ENCODE measurements at regions not wholly inside any gene's neighbourhood (a gene's known extent, or its start where the extent isn't known, plus 50 kb on each side); places are given as distances from the start of the nearest gene placed in this dataset.

DNA sequence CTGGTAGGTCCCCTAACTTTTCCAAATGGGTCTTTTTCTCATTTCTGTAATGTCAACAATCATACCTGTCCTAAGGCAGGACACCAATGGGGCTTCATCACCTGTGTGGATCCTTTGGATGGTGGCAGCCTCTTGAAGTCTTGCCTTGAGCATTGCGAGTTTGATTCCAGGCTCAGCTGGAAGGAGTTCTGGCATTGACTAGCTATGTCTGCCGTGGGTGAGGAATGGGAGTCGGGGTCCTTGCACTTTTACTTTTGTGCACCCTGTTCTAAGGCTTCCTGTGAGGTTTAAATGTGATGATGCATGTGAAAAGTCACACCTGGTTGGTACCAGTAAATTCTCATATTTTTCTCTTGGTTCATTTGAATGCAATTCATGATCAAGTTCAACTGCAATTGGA, 55.9 kb upstream of the CTBP2 start:
- Histone ChIP-seq H3K27ac (no peak overlapping the region), H3K27me3 (peaks cover 0 to 9% (median 0%) of the 10 kb centered on the region in 4 donors), H3K36me3 (no peaks in the 10 kb centered on the region), H3K4me1 (no peaks in the 10 kb centered on the region), H3K9me3 (no peaks in the 10 kb centered on the region), H3K4me3 (no peak overlapping the region)
- WGBS, 2 donors: 76 to 83% methylated on average over 3 of the region's 3 CpGs
- no peak for TF ChIP-seq POLR2A (IDR thresholded peaks at IDR 0.05)
- TF ChIP-seq, protein P1, sequence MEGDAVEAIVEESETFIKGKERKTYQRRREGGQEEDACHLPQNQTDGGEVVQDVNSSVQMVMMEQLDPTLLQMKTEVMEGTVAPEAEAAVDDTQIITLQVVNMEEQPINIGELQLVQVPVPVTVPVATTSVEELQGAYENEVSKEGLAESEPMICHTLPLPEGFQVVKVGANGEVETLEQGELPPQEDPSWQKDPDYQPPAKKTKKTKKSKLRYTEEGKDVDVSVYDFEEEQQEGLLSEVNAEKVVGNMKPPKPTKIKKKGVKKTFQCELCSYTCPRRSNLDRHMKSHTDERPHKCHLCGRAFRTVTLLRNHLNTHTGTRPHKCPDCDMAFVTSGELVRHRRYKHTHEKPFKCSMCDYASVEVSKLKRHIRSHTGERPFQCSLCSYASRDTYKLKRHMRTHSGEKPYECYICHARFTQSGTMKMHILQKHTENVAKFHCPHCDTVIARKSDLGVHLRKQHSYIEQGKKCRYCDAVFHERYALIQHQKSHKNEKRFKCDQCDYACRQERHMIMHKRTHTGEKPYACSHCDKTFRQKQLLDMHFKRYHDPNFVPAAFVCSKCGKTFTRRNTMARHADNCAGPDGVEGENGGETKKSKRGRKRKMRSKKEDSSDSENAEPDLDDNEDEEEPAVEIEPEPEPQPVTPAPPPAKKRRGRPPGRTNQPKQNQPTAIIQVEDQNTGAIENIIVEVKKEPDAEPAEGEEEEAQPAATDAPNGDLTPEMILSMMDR (IDR thresholded peaks at IDR 0.05): no peak
- no peak for DNase-seq
- intact Hi-C loops (cut with DNase I): no loop called here

DNA sequence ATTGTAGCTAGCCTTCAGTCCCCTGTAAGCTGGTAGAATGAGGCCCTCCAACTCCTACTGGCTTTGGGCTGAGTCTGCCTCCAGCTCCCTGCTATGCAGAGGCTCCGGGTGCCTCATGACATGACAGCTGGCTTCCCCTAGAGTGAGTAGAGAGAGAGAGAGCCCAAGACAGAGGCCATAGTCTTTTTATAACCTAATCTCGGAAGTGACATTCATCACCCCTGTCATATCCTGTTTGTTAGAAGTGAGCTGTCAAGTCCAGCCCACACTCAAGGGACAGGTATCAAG, 53.9 kb upstream of the CTBP2 start:
- no peak for DNase-seq
- Histone ChIP-seq H3K27me3 (peaks cover 0 to 3% (median 0%) of the 10 kb centered on the region in 4 donors), H3K4me1 (no peaks in the 10 kb centered on the region), H3K4me3 (no peak overlapping the region), H3K9me3 (no peaks in the 10 kb centered on the region), H3K36me3 (no peaks in the 10 kb centered on the region), H3K27ac (no peak overlapping the region)
- no peak for TF ChIP-seq POLR2A (IDR thresholded peaks at IDR 0.05)
- TF ChIP-seq, protein P1 (IDR thresholded peaks at IDR 0.05): no peak
- 86 to 100% methylated on average over 1 of the region's 2 CpGs for WGBS, 2 donors
- intact Hi-C loops (cut with DNase I): no loop called here

DNA sequence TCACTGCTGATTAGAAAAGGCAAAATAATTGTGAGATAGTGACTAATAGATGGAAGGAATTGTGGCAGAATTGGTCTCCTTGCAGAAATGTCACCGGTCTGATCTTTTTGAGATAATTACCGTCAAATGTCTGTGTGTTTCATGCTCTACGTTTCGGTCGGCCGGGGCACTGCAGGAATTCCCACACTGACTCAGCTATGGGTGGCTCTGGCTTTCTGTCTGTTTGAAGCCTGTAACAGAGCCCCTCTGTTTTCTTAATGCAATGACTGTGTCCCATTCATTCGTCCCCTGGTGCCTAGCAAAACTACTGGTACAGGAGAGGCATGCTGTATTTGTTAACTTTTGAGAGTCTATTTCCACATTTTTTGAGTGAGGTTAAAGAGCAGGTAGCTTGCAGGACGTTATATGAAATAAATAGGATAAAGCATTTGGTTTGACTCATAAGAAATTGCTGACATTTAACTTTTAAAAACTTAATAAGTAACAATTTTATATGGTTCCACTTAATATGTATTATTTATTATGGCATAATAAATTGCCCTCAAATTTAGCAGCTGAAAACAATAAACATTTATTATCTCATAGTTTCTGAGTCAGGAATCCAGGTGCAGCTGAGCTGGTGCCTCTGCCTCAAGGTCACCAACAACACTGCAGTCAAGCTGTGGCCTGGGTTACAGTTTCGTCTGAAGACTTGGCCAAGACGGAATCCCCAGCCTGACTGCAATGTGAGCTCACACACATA, 53.3 kb upstream of the CTBP2 start:
- WGBS, 2 donors: 72 to 84% methylated on average over 8 to 10 of the region's 10 CpGs
- no peak overlapping the region for H3K27ac ChIP-seq
- peaks cover 0 to under 1% (median 0%) of the 10 kb centered on the region in 4 donors for H3K27me3 ChIP-seq
- DNase-seq: no peak
- no peaks in the 10 kb centered on the region for H3K9me3 ChIP-seq
- no peaks in the 10 kb centered on the region for H3K36me3 ChIP-seq
- TF ChIP-seq, protein P1 (IDR thresholded peaks at IDR 0.05): no peak
- no peak for TF ChIP-seq POLR2A (IDR thresholded peaks at IDR 0.05)
- H3K4me1 ChIP-seq: no peaks in the 10 kb centered on the region
- H3K4me3 ChIP-seq: no peak overlapping the region
- intact Hi-C loops (cut with DNase I): no loop called here

DNA sequence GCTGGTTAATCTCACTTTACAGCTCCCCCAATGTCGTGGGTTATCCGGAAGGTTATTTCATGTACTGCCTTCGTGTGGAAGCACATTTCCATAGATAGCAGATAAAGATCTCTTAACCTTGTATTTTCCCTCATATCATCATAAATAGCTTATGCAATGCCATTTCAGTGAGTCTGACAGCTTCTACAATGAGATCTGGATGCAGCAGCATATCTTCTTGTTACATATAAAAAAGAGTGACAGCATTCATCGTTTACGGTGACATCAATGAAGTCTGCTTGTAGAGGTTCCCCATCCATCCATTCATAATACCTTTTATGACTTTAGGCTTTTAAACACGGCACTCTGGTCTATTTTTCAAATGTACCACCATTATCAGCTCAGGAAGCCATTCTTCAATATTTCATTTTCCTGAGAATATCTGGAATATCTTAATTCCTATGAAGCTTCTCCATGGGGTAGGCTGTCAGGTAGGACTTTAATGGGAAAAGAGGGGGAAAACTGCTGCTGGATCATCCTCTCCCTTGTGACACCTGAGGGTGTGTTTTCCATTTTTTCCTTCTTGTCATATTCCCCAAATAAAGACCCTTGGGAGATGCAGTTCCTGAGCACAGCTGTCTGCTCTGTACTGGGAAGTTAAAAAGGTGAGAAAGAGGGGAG, 51.9 kb upstream of the CTBP2 start:
- no peak for DNase-seq
- H3K4me1 ChIP-seq: no peaks in the 10 kb centered on the region
- WGBS, 2 donors: 77 to 89% methylated on average over 6 of the region's 6 CpGs
- no peaks in the 10 kb centered on the region for H3K36me3 ChIP-seq
- TF ChIP-seq POLR2A (IDR thresholded peaks at IDR 0.05): no peak
- TF ChIP-seq, protein P1 (IDR thresholded peaks at IDR 0.05): no peak
- intact Hi-C loops (cut with DNase I): no loop called here
- no peaks in the 10 kb centered on the region for H3K9me3 ChIP-seq
- no peak overlapping the region for H3K27ac ChIP-seq
- no peak overlapping the region for H3K4me3 ChIP-seq
- H3K27me3 ChIP-seq: no peaks in the 10 kb centered on the region

Small RNAs in the stretch of these regions (small RNA-seq; reads per million reads assigned to genes)
- gene RPS27P18: 0 reads per million in 4 donors

Measured in esophagus squamous epithelium (tissue), 5 donors.